ENCODE measurements at regions not wholly inside any gene's neighbourhood (a gene's known extent, or its start where the extent isn't known, plus 50 kb on each side); places are given as distances from the start of the nearest gene placed in this dataset.

DNA sequence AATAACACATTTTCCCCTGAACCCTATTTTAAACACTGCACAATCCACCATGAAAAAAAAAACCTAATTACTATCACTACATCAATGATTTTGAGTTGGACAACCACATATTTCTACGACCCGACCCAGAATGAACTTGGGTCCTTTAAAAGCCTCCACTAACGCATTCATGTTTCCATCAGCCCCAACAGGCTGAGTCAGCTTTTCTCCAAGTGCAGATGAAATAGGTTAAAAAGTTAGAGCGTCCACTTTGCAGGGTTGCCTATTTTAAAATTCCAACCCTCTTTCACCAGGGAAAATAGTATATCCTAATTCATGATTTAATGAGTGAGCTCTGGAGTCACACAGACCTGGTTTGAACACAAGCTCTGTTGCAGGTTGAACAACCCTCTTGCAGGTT lies 501.0 kb upstream of the SORCS1 start:
- no TSS peak for BruUV-seq (replicated peaks)
- RAD21 ChIA-PET (ENCODE audit: low non-redundant PET in 1 of 2, low total read pairs in 2 of 2, uncharacterized antibody in 2 of 2, unreplicated experiment in 2 of 2) = no interaction called here
- POLR2A ChIA-PET = no interaction called here
- TF ChIP-seq, protein P1, sequence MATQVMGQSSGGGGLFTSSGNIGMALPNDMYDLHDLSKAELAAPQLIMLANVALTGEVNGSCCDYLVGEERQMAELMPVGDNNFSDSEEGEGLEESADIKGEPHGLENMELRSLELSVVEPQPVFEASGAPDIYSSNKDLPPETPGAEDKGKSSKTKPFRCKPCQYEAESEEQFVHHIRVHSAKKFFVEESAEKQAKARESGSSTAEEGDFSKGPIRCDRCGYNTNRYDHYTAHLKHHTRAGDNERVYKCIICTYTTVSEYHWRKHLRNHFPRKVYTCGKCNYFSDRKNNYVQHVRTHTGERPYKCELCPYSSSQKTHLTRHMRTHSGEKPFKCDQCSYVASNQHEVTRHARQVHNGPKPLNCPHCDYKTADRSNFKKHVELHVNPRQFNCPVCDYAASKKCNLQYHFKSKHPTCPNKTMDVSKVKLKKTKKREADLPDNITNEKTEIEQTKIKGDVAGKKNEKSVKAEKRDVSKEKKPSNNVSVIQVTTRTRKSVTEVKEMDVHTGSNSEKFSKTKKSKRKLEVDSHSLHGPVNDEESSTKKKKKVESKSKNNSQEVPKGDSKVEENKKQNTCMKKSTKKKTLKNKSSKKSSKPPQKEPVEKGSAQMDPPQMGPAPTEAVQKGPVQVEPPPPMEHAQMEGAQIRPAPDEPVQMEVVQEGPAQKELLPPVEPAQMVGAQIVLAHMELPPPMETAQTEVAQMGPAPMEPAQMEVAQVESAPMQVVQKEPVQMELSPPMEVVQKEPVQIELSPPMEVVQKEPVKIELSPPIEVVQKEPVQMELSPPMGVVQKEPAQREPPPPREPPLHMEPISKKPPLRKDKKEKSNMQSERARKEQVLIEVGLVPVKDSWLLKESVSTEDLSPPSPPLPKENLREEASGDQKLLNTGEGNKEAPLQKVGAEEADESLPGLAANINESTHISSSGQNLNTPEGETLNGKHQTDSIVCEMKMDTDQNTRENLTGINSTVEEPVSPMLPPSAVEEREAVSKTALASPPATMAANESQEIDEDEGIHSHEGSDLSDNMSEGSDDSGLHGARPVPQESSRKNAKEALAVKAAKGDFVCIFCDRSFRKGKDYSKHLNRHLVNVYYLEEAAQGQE (IDR thresholded peaks at IDR 0.05; ENCODE audit: low read depth) = no peak
- TF ChIP-seq POLR2AphosphoS5 (IDR thresholded peaks at IDR 0.05; ENCODE audit: low read depth, low read length) (no peak), EZH2 (IDR thresholded peaks at IDR 0.05) (no peak), CTCF (IDR thresholded peaks at IDR 0.05 in 2 of 3, conservative IDR thresholded peaks at IDR 0.05 in 1 of 3; ENCODE audit: borderline replicate concordance in 1 of 3, insufficient read depth in 1 of 3, low read depth in 2 of 3, low read length in 2 of 3) (no peak), SRF (IDR thresholded peaks at IDR 0.05; ENCODE audit: low read depth) (no peak), POLR2A (IDR thresholded peaks at IDR 0.05; ENCODE audit: borderline replicate concordance, extremely low read depth, insufficient read depth, insufficient read length) (no peak), CEBPB (IDR thresholded peaks at IDR 0.05; ENCODE audit: low read depth) (no peak), JUND (IDR thresholded peaks at IDR 0.05) (no peak), SIN3A (IDR thresholded peaks at IDR 0.05; ENCODE audit: low read depth) (no peak)
- TF ChIP-seq, protein P2, sequence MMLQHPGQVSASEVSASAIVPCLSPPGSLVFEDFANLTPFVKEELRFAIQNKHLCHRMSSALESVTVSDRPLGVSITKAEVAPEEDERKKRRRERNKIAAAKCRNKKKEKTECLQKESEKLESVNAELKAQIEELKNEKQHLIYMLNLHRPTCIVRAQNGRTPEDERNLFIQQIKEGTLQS (IDR thresholded peaks at IDR 0.05) = no peak
- TF ChIP-seq, protein P3, sequence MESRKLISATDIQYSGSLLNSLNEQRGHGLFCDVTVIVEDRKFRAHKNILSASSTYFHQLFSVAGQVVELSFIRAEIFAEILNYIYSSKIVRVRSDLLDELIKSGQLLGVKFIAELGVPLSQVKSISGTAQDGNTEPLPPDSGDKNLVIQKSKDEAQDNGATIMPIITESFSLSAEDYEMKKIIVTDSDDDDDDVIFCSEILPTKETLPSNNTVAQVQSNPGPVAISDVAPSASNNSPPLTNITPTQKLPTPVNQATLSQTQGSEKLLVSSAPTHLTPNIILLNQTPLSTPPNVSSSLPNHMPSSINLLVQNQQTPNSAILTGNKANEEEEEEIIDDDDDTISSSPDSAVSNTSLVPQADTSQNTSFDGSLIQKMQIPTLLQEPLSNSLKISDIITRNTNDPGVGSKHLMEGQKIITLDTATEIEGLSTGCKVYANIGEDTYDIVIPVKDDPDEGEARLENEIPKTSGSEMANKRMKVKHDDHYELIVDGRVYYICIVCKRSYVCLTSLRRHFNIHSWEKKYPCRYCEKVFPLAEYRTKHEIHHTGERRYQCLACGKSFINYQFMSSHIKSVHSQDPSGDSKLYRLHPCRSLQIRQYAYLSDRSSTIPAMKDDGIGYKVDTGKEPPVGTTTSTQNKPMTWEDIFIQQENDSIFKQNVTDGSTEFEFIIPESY (IDR thresholded peaks at IDR 0.05; ENCODE audit: extremely low read depth, insufficient replicate concordance, low read length) = no peak
- Histone ChIP-seq H3K9ac (ENCODE audit: low read length) (no peak overlapping the region), H3K27ac (ENCODE audit: low read depth, low read length) (no peak overlapping the region), H3K36me3 (ENCODE audit: control insufficient read depth in 1 of 2, insufficient read depth in 2 of 2, low read length in 2 of 2) (no peaks in the 10 kb centered on the region), H3K27me3 (ENCODE audit: insufficient read depth, low read length) (no peaks in the 10 kb centered on the region), H2AFZ (ENCODE audit: low read depth, low read length, poor library complexity, severe bottlenecking) (no peak overlapping the region), H3K9me3 (ENCODE audit: control insufficient read depth in 1 of 2, insufficient read depth in 1 of 2, low read depth in 1 of 2, low read length in 2 of 2) (peaks cover 16 to 44% of the 10 kb centered on the region in 2 experiments; a peak in 2 of 4 replicates), H3K4me3 (replicated peaks in 1 of 2; ENCODE audit: low read depth in 1 of 2, low read length in 2 of 2) (no peak overlapping the region), H3K4me2 (ENCODE audit: low read length) (no peak overlapping the region), H4K20me1 (ENCODE audit: insufficient read depth) (no peaks in the 10 kb centered on the region), H3K4me1 (ENCODE audit: control insufficient read depth in 1 of 2, insufficient read depth in 2 of 2, low read length in 2 of 2) (no peaks in the 10 kb centered on the region), H3K9me2 (ENCODE audit: insufficient read depth) (no peaks in the 10 kb centered on the region), H3K79me2 (ENCODE audit: insufficient read depth, low read length) (no peaks in the 10 kb centered on the region)
- intact Hi-C loops (cut with micrococcal nuclease) = no loop called here
- CTCF ChIA-PET = no interaction called here
- DNase-seq (ENCODE audit: low read depth, low spot score) = no peak
- ATAC-seq = no peak

Data from HCT116 (cell line).